Trophoblast cell (in vitro differentiated cells and primary cell): ENCODE measurements at regions not wholly inside any gene's neighbourhood (a gene's known extent, or its start where the extent isn't known, plus 50 kb on each side); places are given as distances from the start of the nearest gene placed in this dataset.

ENCODE experiments used
- DNase-seq, 2 donors: peaks; one replicate each; pipeline ENCODE4 v3.0.0-alpha.2; 2016
- H2AFZ ChIP-seq: 2 replicates; pipeline ENCODE4 v1.6.1; 2013; ENCODE audit warnings: low read length, moderate library complexity, mild to moderate bottlenecking; ENCODE audit not compliant: insufficient read depth, poor library complexity
- H2AK5ac ChIP-seq: 2 replicates; pipeline ENCODE4 v1.6.1; 2013; ENCODE audit warnings: mild to moderate bottlenecking, low read length
- H2BK120ac ChIP-seq: 2 replicates; pipeline ENCODE4 v1.6.1; 2013; ENCODE audit warnings: low read length, mild to moderate bottlenecking, moderate library complexity; ENCODE audit not compliant: insufficient read depth, poor library complexity
- H2BK12ac ChIP-seq: 2 replicates; pipeline ENCODE4 v1.6.1; 2013; ENCODE audit warnings: mild to moderate bottlenecking, low read length, moderate library complexity
- H2BK5ac ChIP-seq: 2 replicates; pipeline ENCODE4 v1.6.1; 2013; ENCODE audit warnings: low read length, low read depth, moderate library complexity, mild to moderate bottlenecking; ENCODE audit not compliant: poor library complexity
- H3K14ac ChIP-seq: 2 replicates; pipeline ENCODE4 v1.6.1; 2013; ENCODE audit warnings: mild to moderate bottlenecking, low read length
- H3K18ac ChIP-seq: 2 replicates; pipeline ENCODE4 v1.6.1; 2013; ENCODE audit warnings: mild to moderate bottlenecking, low read length
- H3K23ac ChIP-seq: 2 replicates; pipeline ENCODE4 v1.6.1; 2013; ENCODE audit warnings: low read length
- H3K27ac ChIP-seq: 2 replicates; pipeline ENCODE4 v1.5.1; 2013; ENCODE audit warnings: low read depth, mild to moderate bottlenecking, inconsistent platforms, low read length, moderate library complexity
- H3K27me3 ChIP-seq: 2 replicates; pipeline ENCODE4 v1.6.1; 2013; ENCODE audit warnings: inconsistent platforms, mild to moderate bottlenecking, low read length, moderate library complexity; ENCODE audit not compliant: insufficient read depth
- H3K36me3 ChIP-seq, 2 experiments: 1 replicate in 1 of 2; 2 replicates in 1 of 2; pipeline ENCODE4 v1.6.1; 2013; ENCODE audit warnings: low read length in 2 of 2, mild to moderate bottlenecking in 2 of 2, moderate library complexity in 1 of 2; ENCODE audit not compliant: insufficient read depth in 2 of 2, control insufficient read depth in 1 of 2
- H3K4ac ChIP-seq: 2 replicates; pipeline ENCODE4 v1.6.1; 2013; ENCODE audit warnings: low read depth, mild to moderate bottlenecking, low read length, moderate library complexity
- H3K4me1 ChIP-seq, 2 experiments: 1 replicate in 1 of 2; 2 replicates in 1 of 2; pipeline ENCODE4 v1.6.1; 2013; ENCODE audit warnings: low read length in 2 of 2, mild to moderate bottlenecking in 2 of 2, moderate library complexity in 1 of 2; ENCODE audit not compliant: insufficient read depth in 2 of 2, control insufficient read depth in 1 of 2
- H3K4me2 ChIP-seq: 2 replicates; pipeline ENCODE4 v1.6.1; 2013; ENCODE audit warnings: inconsistent platforms, mild to moderate bottlenecking, low read length, moderate library complexity
- H3K4me3 ChIP-seq: 2 replicates; pipeline ENCODE4 v1.5.1; 2013; ENCODE audit warnings: mild to moderate bottlenecking, low read depth, low read length, inconsistent platforms
- H3K79me1 ChIP-seq: one replicate; pipeline ENCODE4 v1.6.1; 2013; ENCODE audit warnings: low read length
- H3K79me2 ChIP-seq: 2 replicates; pipeline ENCODE4 v1.6.1; 2013; ENCODE audit warnings: low read length, mild to moderate bottlenecking; ENCODE audit not compliant: control insufficient read depth, insufficient read depth, poor library complexity
- H3K9ac ChIP-seq: 2 replicates; pipeline ENCODE4 v1.6.1; 2013; ENCODE audit warnings: mild to moderate bottlenecking, low read length
- H3K9me3 ChIP-seq: 2 replicates; pipeline ENCODE4 v1.6.1; 2013; ENCODE audit warnings: low read depth, mild to moderate bottlenecking, control low read depth, inconsistent platforms, low read length; ENCODE audit not compliant: insufficient read depth
- H4K12ac ChIP-seq: 2 replicates; pipeline ENCODE4 v1.6.1; 2013; ENCODE audit warnings: low read depth, mild to moderate bottlenecking, low read length, moderate library complexity
- H4K8ac ChIP-seq: 2 replicates; pipeline ENCODE4 v1.6.1; 2013; ENCODE audit warnings: low read depth, mild to moderate bottlenecking, low read length, moderate library complexity
- H4K91ac ChIP-seq: one replicate; pipeline ENCODE4 v1.6.1; 2013; ENCODE audit warnings: low read depth, mild to moderate bottlenecking, low read length, moderate library complexity
- WGBS: extraction: QIAGEN DNeasy Blood & Tissue Kit; methylation state at CpG from one replicate; pipeline ENCODE4 v1.1.7; 2013; ENCODE audit warnings: missing lambda C conversion rate; ENCODE audit not compliant: insufficient read length, insufficient coverage; ENCODE audit errors: extremely low coverage; 5-methylcytosine and 5-hydroxymethylcytosine counted together

- no peak overlapping the region for H3K23ac ChIP-seq
- no peak overlapping the region for H3K14ac ChIP-seq
- H3K27me3 ChIP-seq: no peaks in the 10 kb centered on the region
- no peak overlapping the region for H3K27ac ChIP-seq
- H3K4ac ChIP-seq: no peak overlapping the region
- H3K18ac ChIP-seq: no peak overlapping the region
- H4K12ac ChIP-seq: no peak overlapping the region
- no peak overlapping the region for H3K9ac ChIP-seq
- no peaks in the 10 kb centered on the region for H3K4me1 ChIP-seq
- no peak overlapping the region for H2BK120ac ChIP-seq
- H4K8ac ChIP-seq: no peak overlapping the region
- H3K79me1 ChIP-seq: no peaks in the 10 kb centered on the region
- H2AFZ ChIP-seq: no peak overlapping the region
- no peak overlapping the region for H3K4me3 ChIP-seq
- no peak for DNase-seq
- H3K4me2 ChIP-seq: no peak overlapping the region
- H2BK12ac ChIP-seq: no peak overlapping the region
- H3K79me2 ChIP-seq: no peaks in the 10 kb centered on the region
- H2AK5ac ChIP-seq: no peak overlapping the region
- no CpG with 5 or more reads among the region's 5 CpGs for WGBS
- no peak overlapping the region for H2BK5ac ChIP-seq
- H3K9me3 ChIP-seq: peaks cover 2% of the 10 kb centered on the region
- no peak overlapping the region for H4K91ac ChIP-seq
- no peaks in the 10 kb centered on the region for H3K36me3 ChIP-seq
Observed at GRCh38 chr12:113688313-113688712, 216.6 kb upstream of the LHX5 start.

- DNase-seq: no peak
- H3K36me3 ChIP-seq: no peaks in the 10 kb centered on the region
- no peak overlapping the region for H3K23ac ChIP-seq
- H4K8ac ChIP-seq: no peak overlapping the region
- WGBS: no CpG with 5 or more reads among the region's 20 CpGs
- no peak overlapping the region for H3K9ac ChIP-seq
- H2BK5ac ChIP-seq: no peak overlapping the region
- H3K4me3 ChIP-seq: no peak overlapping the region
- H3K4me1 ChIP-seq: no peaks in the 10 kb centered on the region
- H3K9me3 ChIP-seq: no peaks in the 10 kb centered on the region
- no peak overlapping the region for H3K14ac ChIP-seq
- no peak overlapping the region for H4K91ac ChIP-seq
- no peak overlapping the region for H2AFZ ChIP-seq
- H4K12ac ChIP-seq: no peak overlapping the region
- no peaks in the 10 kb centered on the region for H3K27me3 ChIP-seq
- H2AK5ac ChIP-seq: no peak overlapping the region
- H3K79me2 ChIP-seq: no peaks in the 10 kb centered on the region
- H3K4ac ChIP-seq: no peak overlapping the region
- H3K27ac ChIP-seq: no peak overlapping the region
- H3K4me2 ChIP-seq: no peak overlapping the region
- H3K18ac ChIP-seq: no peak overlapping the region
- no peaks in the 10 kb centered on the region for H3K79me1 ChIP-seq
- no peak overlapping the region for H2BK120ac ChIP-seq
- no peak overlapping the region for H2BK12ac ChIP-seq
Observed at GRCh38 chr12:113684908-113685782, 213.5 kb upstream of the LHX5 start.

GRCh38 chr12:113684053-113684907 lies 212.6 kb upstream of the LHX5 start:
- DNase-seq: no peak
- H2AFZ ChIP-seq: no peak overlapping the region
- H3K14ac ChIP-seq: no peak overlapping the region
- H3K4me1 ChIP-seq: no peaks in the 10 kb centered on the region
- H3K23ac ChIP-seq: no peak overlapping the region
- no peak overlapping the region for H3K27ac ChIP-seq
- H2BK12ac ChIP-seq: no peak overlapping the region
- no peak overlapping the region for H3K4ac ChIP-seq
- no peak overlapping the region for H2BK5ac ChIP-seq
- no peaks in the 10 kb centered on the region for H3K9me3 ChIP-seq
- no peaks in the 10 kb centered on the region for H3K79me1 ChIP-seq
- no peak overlapping the region for H3K4me2 ChIP-seq
- H3K4me3 ChIP-seq: no peak overlapping the region
- H3K79me2 ChIP-seq: no peaks in the 10 kb centered on the region
- no peak overlapping the region for H4K91ac ChIP-seq
- no peak overlapping the region for H3K9ac ChIP-seq
- H2AK5ac ChIP-seq: no peak overlapping the region
- no peak overlapping the region for H3K18ac ChIP-seq
- no peaks in the 10 kb centered on the region for H3K27me3 ChIP-seq
- no CpG with 5 or more reads among the region's 13 CpGs for WGBS
- H3K36me3 ChIP-seq: no peaks in the 10 kb centered on the region
- H4K12ac ChIP-seq: no peak overlapping the region
- no peak overlapping the region for H2BK120ac ChIP-seq
- no peak overlapping the region for H4K8ac ChIP-seq

GRCh38 chr12:113683574-113683973 lies 211.9 kb upstream of the LHX5 start:
- no peaks in the 10 kb centered on the region for H3K9me3 ChIP-seq
- no peak overlapping the region for H3K9ac ChIP-seq
- H3K14ac ChIP-seq: no peak overlapping the region
- no peak overlapping the region for H2BK120ac ChIP-seq
- no CpG with 5 or more reads among the region's 7 CpGs for WGBS
- H2BK5ac ChIP-seq: no peak overlapping the region
- no peak overlapping the region for H2AFZ ChIP-seq
- no peak overlapping the region for H3K4me2 ChIP-seq
- H2AK5ac ChIP-seq: no peak overlapping the region
- H4K8ac ChIP-seq: no peak overlapping the region
- H2BK12ac ChIP-seq: no peak overlapping the region
- H4K12ac ChIP-seq: no peak overlapping the region
- no peak overlapping the region for H3K18ac ChIP-seq
- H3K4ac ChIP-seq: no peak overlapping the region
- no peaks in the 10 kb centered on the region for H3K4me1 ChIP-seq
- H3K36me3 ChIP-seq: no peaks in the 10 kb centered on the region
- H3K23ac ChIP-seq: no peak overlapping the region
- no peak overlapping the region for H3K4me3 ChIP-seq
- no peak overlapping the region for H3K27ac ChIP-seq
- no peak for DNase-seq
- no peaks in the 10 kb centered on the region for H3K79me2 ChIP-seq
- H3K27me3 ChIP-seq: no peaks in the 10 kb centered on the region
- H3K79me1 ChIP-seq: no peaks in the 10 kb centered on the region
- H4K91ac ChIP-seq: no peak overlapping the region
